H1 (cell line): ENCODE measurements at regions not wholly inside any gene's neighbourhood (a gene's known extent, or its start where the extent isn't known, plus 50 kb on each side); places are given as distances from the start of the nearest gene placed in this dataset.
"Not testable (repeated sequence)": the region's sequence is repeated elsewhere in the genome, so short reads cannot be mapped to it uniquely, and the experiment has no call there.

Source experiments
- CTCF ChIA-PET: fragments of 300-600 bp; sonication (Branson Sonifier 250); formaldehyde crosslinking; loops from one replicate; lab custom pipeline; 2021; ENCODE audit not compliant: partially characterized antibody; lab: Charles Lee
- POLR2A ChIA-PET: fragments of 300-600 bp; sonication (Branson Sonifier 250); formaldehyde crosslinking; loops from one replicate; lab custom pipeline; 2021; ENCODE audit warnings: inconsistent platforms; ENCODE audit not compliant: partially characterized antibody; lab: Charles Lee
- DNase-seq, 2 experiments: peaks; one replicate each; pipeline versions ENCODE4 v3.0.0 to v3.0.0-alpha.2; 2010 to 2022; ENCODE audit warnings: low spot score in 2 of 2, low read depth in 1 of 2, mixed read lengths in 1 of 2
- FAIRE-seq: peaks from 2 replicates; lab custom pipeline; 2011; peaks lifted over from hg19 to GRCh38; lab: Jason Lieb, UNC
- H2AFZ ChIP-seq: 2 replicates; pipeline ENCODE4 v1.8.1; 2012; ENCODE audit warnings: low read length, inconsistent platforms
- H2AK5ac ChIP-seq: 2 replicates; pipeline ENCODE4 v1.6.1; 2013; ENCODE audit warnings: low read depth, low read length
- H2BK120ac ChIP-seq: replicated peaks from 2 replicates; pipeline ENCODE3; 2013; ENCODE audit warnings: low read depth, low read length, inconsistent platforms
- H2BK12ac ChIP-seq: 2 replicates; pipeline ENCODE4 v1.6.1; 2013; ENCODE audit warnings: low read depth, low read length
- H2BK15ac ChIP-seq: 2 replicates; pipeline ENCODE4 v1.6.1; 2013; ENCODE audit warnings: low read length
- H2BK20ac ChIP-seq: 2 replicates; pipeline ENCODE4 v1.6.1; 2013; ENCODE audit warnings: low read length
- H2BK5ac ChIP-seq: 2 replicates; pipeline ENCODE4 v1.6.1; 2013; ENCODE audit warnings: low read depth, low read length
- H3K14ac ChIP-seq: 2 replicates; pipeline ENCODE4 v1.6.1; 2013; ENCODE audit warnings: inconsistent platforms; ENCODE audit not compliant: insufficient read length
- H3K18ac ChIP-seq: 2 replicates; pipeline ENCODE4 v1.6.1; 2013; ENCODE audit warnings: low read length; ENCODE audit errors: extremely low read depth
- H3K23ac ChIP-seq: 2 replicates; pipeline ENCODE4 v1.6.1; 2013; ENCODE audit warnings: inconsistent platforms; ENCODE audit not compliant: insufficient read length
- H3K23me2 ChIP-seq: 2 replicates; pipeline ENCODE4 v1.6.1; 2013; ENCODE audit warnings: low read depth, low read length
- H3K27ac ChIP-seq: 2 replicates; pipeline ENCODE4 v1.6.1; 2011; ENCODE audit warnings: low read depth, low read length, inconsistent platforms
- H3K27me3 ChIP-seq, 4 experiments: replicated peaks in 1 of 4; 1 replicate in 1 of 4; 2 replicates in 3 of 4; pipeline versions ENCODE4 v1.6.1 to v1.8.1; 2011 to 2013; ENCODE audit warnings: low read length in 3 of 4, mild to moderate bottlenecking in 3 of 4, inconsistent platforms in 2 of 4, mixed read lengths in 2 of 4, moderate library complexity in 1 of 4; ENCODE audit not compliant: control insufficient read depth in 3 of 4, insufficient read depth in 3 of 4; ENCODE audit errors: extremely low read depth in 1 of 4
- H3K36me3 ChIP-seq, 4 experiments: 2 replicates each; pipeline versions ENCODE4 v1.6.1 to v1.8.1; 2011 to 2013; ENCODE audit warnings: mild to moderate bottlenecking in 4 of 4, low read length in 3 of 4, moderate library complexity in 2 of 4, control low read depth in 1 of 4, inconsistent platforms in 1 of 4; ENCODE audit not compliant: insufficient read depth in 4 of 4, control insufficient read depth in 2 of 4
- H3K4ac ChIP-seq: replicated peaks from 2 replicates; pipeline ENCODE3; 2013; ENCODE audit warnings: low read length, low read depth, mixed read lengths, inconsistent platforms; ENCODE audit not compliant: insufficient read length
- H3K4me1 ChIP-seq, 4 experiments: replicated peaks in 1 of 4; 1 replicate in 1 of 4; 2 replicates in 3 of 4; pipeline versions ENCODE4 v1.6.1 to v1.8.1; 2011 to 2013; ENCODE audit warnings: low read length in 3 of 4, inconsistent platforms in 2 of 4, mixed read lengths in 1 of 4; ENCODE audit not compliant: insufficient read depth in 4 of 4, control insufficient read depth in 3 of 4
- H3K4me2 ChIP-seq, 2 experiments: 2 replicates each; pipeline versions ENCODE4 v1.6.1 to v1.8.1; 2011 to 2013; ENCODE audit warnings: low read depth in 2 of 2, low read length in 2 of 2, control low read depth in 1 of 2, inconsistent platforms in 1 of 2, mild to moderate bottlenecking in 1 of 2; ENCODE audit not compliant: insufficient read depth in 1 of 2
- H3K4me3 ChIP-seq, 4 experiments: fragments of 200-600, 300-600 bp in 1 of 4; sonication (generic), shearing (Covaris generic), sonication (Bioruptor Twin) in 1 of 4; 2 replicates each; pipeline versions ENCODE4 v1.5.1 to v1.8.1; 2011 to 2016; ENCODE audit warnings: low read length in 4 of 4, low read depth in 3 of 4, control low read depth in 2 of 4, inconsistent platforms in 2 of 4, mild to moderate bottlenecking in 2 of 4, mixed read lengths in 1 of 4, moderate library complexity in 1 of 4; ENCODE audit not compliant: insufficient read depth in 2 of 4; ENCODE audit errors: extremely low read depth in 1 of 4
- H3K56ac ChIP-seq: replicated peaks from 2 replicates; pipeline ENCODE3; 2013; ENCODE audit warnings: low read depth, mild to moderate bottlenecking, mixed read lengths, low read length, inconsistent platforms; ENCODE audit not compliant: insufficient read length
- H3K79me1 ChIP-seq: 2 replicates; pipeline ENCODE4 v1.6.1; 2013; ENCODE audit warnings: low read depth, low read length, control low read depth
- H3K79me2 ChIP-seq, 2 experiments: 2 replicates each; pipeline versions ENCODE4 v1.6.1 to v1.8.1; 2012 to 2013; ENCODE audit warnings: low read length in 2 of 2, mild to moderate bottlenecking in 2 of 2, inconsistent platforms in 1 of 2; ENCODE audit not compliant: insufficient read depth in 2 of 2, control insufficient read depth in 1 of 2
- H3K9ac ChIP-seq, 4 experiments: replicated peaks in 1 of 4; 1 replicate in 1 of 4; 2 replicates in 3 of 4; pipeline versions ENCODE4 v1.6.1 to v1.8.1; 2011 to 2013; ENCODE audit warnings: low read depth in 3 of 4, low read length in 3 of 4, control low read depth in 2 of 4, mild to moderate bottlenecking in 2 of 4, moderate library complexity in 2 of 4, inconsistent platforms in 1 of 4; ENCODE audit errors: extremely low read depth in 1 of 4
- H3K9me3 ChIP-seq, 2 experiments: 2 replicates each; pipeline versions ENCODE4 v1.6.1 to v1.8.1; 2012 to 2013; ENCODE audit warnings: mild to moderate bottlenecking in 2 of 2, moderate library complexity in 2 of 2, control low read depth in 1 of 2, inconsistent platforms in 1 of 2, low read depth in 1 of 2, low read length in 1 of 2, mixed read lengths in 1 of 2; ENCODE audit not compliant: insufficient read depth in 2 of 2
- H4K20me1 ChIP-seq, 2 experiments: replicated peaks in 1 of 2; 2 replicates each; pipeline versions ENCODE3 to v1.8.1; 2011 to 2013; ENCODE audit warnings: inconsistent platforms in 2 of 2, low read length in 2 of 2, mild to moderate bottlenecking in 1 of 2; ENCODE audit not compliant: insufficient read depth in 2 of 2, control insufficient read depth in 1 of 2
- H4K5ac ChIP-seq: 2 replicates; pipeline ENCODE4 v1.6.1; 2013; ENCODE audit warnings: low read length, low read depth, mixed read lengths, inconsistent platforms; ENCODE audit not compliant: insufficient read length
- H4K8ac ChIP-seq: 2 replicates; pipeline ENCODE4 v1.8.0; 2013; ENCODE audit warnings: mild to moderate bottlenecking, moderate library complexity, low read length, inconsistent platforms; ENCODE audit not compliant: insufficient read depth; ENCODE audit errors: extremely low read depth
- H4K91ac ChIP-seq: replicated peaks from 2 replicates; pipeline ENCODE3; 2013; ENCODE audit warnings: low read length, mixed read lengths, inconsistent platforms; ENCODE audit not compliant: insufficient read length
- WGBS, 2 experiments: shearing (Covaris generic) in 1 of 2; methylation state at CpG; one replicate each; pipeline versions ENCODE4 v1.1.6 to v1.1.7; 2013 to 2015; ENCODE audit warnings: low lambda C conversion rate in 2 of 2, mixed read lengths in 2 of 2, inconsistent platforms in 1 of 2, low coverage in 1 of 2, missing lambda C conversion rate in 1 of 2; ENCODE audit not compliant: insufficient replicate concordance in 2 of 2, insufficient coverage in 1 of 2, insufficient read length in 1 of 2; ENCODE audit errors: extremely low coverage in 1 of 2, missing lambda C conversion rate in 1 of 2; 5-methylcytosine and 5-hydroxymethylcytosine counted together

DNA sequence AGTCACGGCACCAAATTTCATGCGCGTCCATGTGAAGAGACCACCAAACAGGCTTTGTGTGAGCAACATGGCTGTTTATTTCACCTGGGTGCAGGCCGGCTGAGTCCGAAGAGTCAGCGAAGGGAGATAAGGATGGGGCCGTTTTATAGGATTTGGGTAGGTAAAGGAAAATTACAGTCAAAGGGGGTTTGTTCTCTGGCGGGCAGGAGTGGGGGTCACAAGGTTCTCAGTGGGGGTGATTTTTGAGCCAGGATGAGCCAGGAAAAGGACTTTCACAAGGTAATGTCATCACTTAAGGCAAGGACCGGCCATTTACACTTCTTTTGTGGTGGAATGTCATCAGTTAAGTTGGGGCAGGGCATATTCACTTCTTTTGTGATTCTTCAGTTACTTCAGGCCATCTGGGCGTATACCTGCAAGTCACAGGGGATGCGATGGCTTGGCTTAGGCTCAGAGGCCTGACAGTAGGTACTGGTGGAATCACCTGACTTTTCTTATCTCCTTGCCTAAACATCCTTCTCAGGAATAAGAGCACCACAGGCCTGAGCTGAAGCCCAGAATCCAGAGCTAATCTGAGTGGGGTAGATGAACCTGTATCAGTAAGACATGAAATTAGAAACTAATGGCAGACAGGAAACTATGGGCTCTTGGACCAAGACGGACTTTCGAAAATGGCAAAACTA is 334.7 kb upstream of the POT1 start:
- not testable (repeated sequence) for H3K79me1 ChIP-seq, H3K79me2 ChIP-seq, H2BK120ac ChIP-seq, H2BK12ac ChIP-seq, H3K14ac ChIP-seq, H3K27ac ChIP-seq, H3K4me1 ChIP-seq, H2AK5ac ChIP-seq, DNase-seq, H3K56ac ChIP-seq, H2BK15ac ChIP-seq, H3K9ac ChIP-seq, H4K5ac ChIP-seq, H4K8ac ChIP-seq, H3K23ac ChIP-seq, H4K20me1 ChIP-seq, H4K91ac ChIP-seq, H3K23me2 ChIP-seq, H3K27me3 ChIP-seq, H3K9me3 ChIP-seq, H3K18ac ChIP-seq, FAIRE-seq, H3K36me3 ChIP-seq
- Histone ChIP-seq H3K4me3 (peak overlapping the region in 1 of 4 experiments; percentile 20; a peak in 1 of 8 replicates), H3K4ac (peak overlapping the region; percentile 57), H2BK5ac (peak overlapping the region; percentile 67; the same call in 1 of the 2 replicates), H3K4me2 (peak overlapping the region in 1 of 2 experiments; percentile 32; a peak in 1 of 4 replicates), H2BK20ac (0 out of 2 replicates have a peak overlapping the region, but pooled peaks have one; percentile 7), H2AFZ (peak overlapping the region; percentile 6; the same call in 1 of the 2 replicates)
- WGBS, 2 experiments = 92% methylated on average over 13 of the region's 13 CpGs; no CpG with 5 or more reads in 1 of the 2 experiments
- CTCF ChIA-PET = interaction anchor here (1.2 kb wide), 1 partner anchor 22 kb away, joined by 3 read pairs; no protein-coding TSS in a partner anchor
- POLR2A ChIA-PET = interaction anchor here (0.9 kb wide), 1 partner anchor 11 kb away, joined by 3 read pairs; no protein-coding TSS in a partner anchor
